WTC11 (cell line): ENCODE measurements at regions not wholly inside any gene's neighbourhood (a gene's known extent, or its start where the extent isn't known, plus 50 kb on each side); places are given as distances from the start of the nearest gene placed in this dataset.

ENCODE experiments used
- ATAC-seq: fragments of 200-7000 bp; cut with Tn5 transposase; 2 replicates; pipeline ENCODE4 v1.10.0; 2021; ENCODE audit warnings: mild to moderate bottlenecking, moderate library complexity
- CTCF ChIA-PET: fragments of 300-600 bp; sonication (Branson Sonifier 250); formaldehyde crosslinking; loops from one replicate; lab custom pipeline; 2021; ENCODE audit warnings: antibody characterized with exemption; lab: Charles Lee
- POLR2A ChIA-PET: fragments of 350-600 bp; sonication (Branson Sonifier 250); formaldehyde crosslinking; loops from one replicate; lab custom pipeline; 2021; ENCODE audit warnings: antibody characterized with exemption; lab: Charles Lee
- DNase-seq: peaks from one replicate; pipeline ENCODE4 v3.0.0; 2021; ENCODE audit warnings: low spot score
- H3K27ac Mint-ChIP-seq: 2 replicates; pipeline ENCODE4 v1.8.0; 2021; ENCODE audit warnings: mixed read lengths
- H3K27me3 Mint-ChIP-seq: 2 replicates; pipeline ENCODE4 v1.8.0; 2021; ENCODE audit warnings: low read depth, mild to moderate bottlenecking, moderate library complexity, mixed read lengths
- H3K36me3 Mint-ChIP-seq: 2 replicates; pipeline ENCODE4 v1.8.0; 2021; ENCODE audit warnings: mixed read lengths
- H3K4me1 Mint-ChIP-seq: 2 replicates; pipeline ENCODE4 v1.8.0; 2022; ENCODE audit warnings: mixed read lengths
- H3K4me3 Mint-ChIP-seq: 2 replicates; pipeline ENCODE4 v1.8.0; 2021; ENCODE audit warnings: mild to moderate bottlenecking, moderate library complexity, mixed read lengths
- H3K9me3 Mint-ChIP-seq: 2 replicates; pipeline ENCODE4 v1.8.0; 2021; ENCODE audit warnings: mixed read lengths
- ATF1 ChIP-seq: sonication (generic); formaldehyde crosslinking; IDR thresholded peaks from 2 replicates; pipeline ENCODE4 v1.8.1; 2023; ENCODE audit warnings: mild to moderate bottlenecking, moderate library complexity, missing genetic modification reagents
- EMX1 ChIP-seq: fragments of 250-450 bp; sonication (Bioruptor Pico); IDR thresholded peaks from 2 replicates; pipeline ENCODE4 v1.8.0; 2021; ENCODE audit warnings: mild to moderate bottlenecking
- FOXJ3 ChIP-seq: sonication (generic); formaldehyde crosslinking; IDR thresholded peaks from 2 replicates; pipeline ENCODE4 v1.9.0; 2021; ENCODE audit warnings: missing genetic modification reagents, mild to moderate bottlenecking, borderline replicate concordance
- GRHL2 ChIP-seq: fragments of 250-450 bp; sonication (Bioruptor Pico); IDR thresholded peaks from 2 replicates; pipeline ENCODE4 v1.8.0; 2022; ENCODE audit warnings: mild to moderate bottlenecking, moderate library complexity; ENCODE audit not compliant: insufficient replicate concordance, severe bottlenecking
- HMGA2 ChIP-seq: fragments of 250-450 bp; sonication (Bioruptor Pico); IDR thresholded peaks from 2 replicates; pipeline ENCODE4 v1.4.0; 2021; ENCODE audit warnings: mild to moderate bottlenecking, moderate library complexity
- JAZF1 ChIP-seq: fragments of 250-450 bp; sonication (Bioruptor Pico); IDR thresholded peaks from 2 replicates; pipeline ENCODE4 v1.9.0; 2021; ENCODE audit warnings: moderate library complexity, mild to moderate bottlenecking, inconsistent platforms
- JUN ChIP-seq: sonication (generic); formaldehyde crosslinking; IDR thresholded peaks from 2 replicates; pipeline ENCODE4 v1.8.0; 2023; ENCODE audit warnings: mild to moderate bottlenecking, missing genetic modification reagents
- KAT7 ChIP-seq: sonication (generic); formaldehyde crosslinking; IDR thresholded peaks from 2 replicates; pipeline ENCODE4 v1.8.1; 2023; ENCODE audit warnings: missing genetic modification reagents, mild to moderate bottlenecking, borderline replicate concordance
- MXD4 ChIP-seq: fragments of 250-450 bp; sonication (Bioruptor Pico); IDR thresholded peaks from 2 replicates; pipeline ENCODE4 v1.8.0; 2021; ENCODE audit warnings: mild to moderate bottlenecking, moderate library complexity, borderline replicate concordance
- MYBL2 ChIP-seq: sonication (generic); formaldehyde crosslinking; IDR thresholded peaks from 2 replicates; pipeline ENCODE4 v1.8.1; 2023; ENCODE audit warnings: mild to moderate bottlenecking, moderate library complexity, missing genetic modification reagents
- NFE2L1 ChIP-seq: sonication (generic); formaldehyde crosslinking; IDR thresholded peaks from 2 replicates; pipeline ENCODE4 v1.8.1; 2023; ENCODE audit warnings: missing genetic modification reagents
- NFYB ChIP-seq: sonication (generic); formaldehyde crosslinking; conservative IDR thresholded peaks from 2 replicates; pipeline ENCODE4 v1.8.0; 2022; ENCODE audit warnings: low read depth, missing genetic modification reagents
- NR3C1 ChIP-seq: sonication (generic); formaldehyde crosslinking; conservative IDR thresholded peaks from 2 replicates; pipeline ENCODE4 v1.8.1; 2023; ENCODE audit warnings: low read depth, mild to moderate bottlenecking, missing genetic modification reagents
- SMAD4 ChIP-seq: sonication (generic); formaldehyde crosslinking; IDR thresholded peaks from 2 replicates; pipeline ENCODE4 v1.8.0; 2022; ENCODE audit warnings: mild to moderate bottlenecking, missing genetic modification reagents
- ZBTB21 ChIP-seq: sonication (generic); formaldehyde crosslinking; IDR thresholded peaks from 2 replicates; pipeline ENCODE4 v1.8.1; 2023; ENCODE audit warnings: mild to moderate bottlenecking, missing genetic modification reagents, borderline replicate concordance
- ZNF121 ChIP-seq: sonication (generic); formaldehyde crosslinking; IDR thresholded peaks from 2 replicates; pipeline ENCODE4 v1.8.0; 2023; ENCODE audit warnings: missing genetic modification reagents
- ZNF263 ChIP-seq: sonication (generic); formaldehyde crosslinking; IDR thresholded peaks from 2 replicates; pipeline ENCODE4 v1.8.1; 2022; ENCODE audit warnings: low read depth, mild to moderate bottlenecking, moderate library complexity, missing genetic modification reagents
- ZNF423 ChIP-seq: fragments of 250-450 bp; sonication (Bioruptor Pico); IDR thresholded peaks from 2 replicates; pipeline ENCODE4 v2.1.2; 2022; ENCODE audit warnings: mild to moderate bottlenecking, moderate library complexity
- ZNF532 ChIP-seq: fragments of 250-450 bp; sonication (Bioruptor Pico); IDR thresholded peaks from 2 replicates; pipeline ENCODE4 v1.9.0; 2021; ENCODE audit warnings: mild to moderate bottlenecking, borderline replicate concordance
- ZNF671 ChIP-seq: fragments of 250-450 bp; sonication (Bioruptor Pico); IDR thresholded peaks from 2 replicates; pipeline ENCODE4 v1.8.0; 2021; ENCODE audit warnings: mild to moderate bottlenecking
- TF ChIP-seq, protein P1 (sequence below): sonication (generic); formaldehyde crosslinking; IDR thresholded peaks from 2 replicates; pipeline ENCODE4 v1.8.0; 2023; ENCODE audit warnings: mild to moderate bottlenecking, missing genetic modification reagents
- TF ChIP-seq, protein P2 (sequence below): sonication (generic); formaldehyde crosslinking; IDR thresholded peaks from 2 replicates; pipeline ENCODE4 v1.8.0; 2022; ENCODE audit warnings: mild to moderate bottlenecking, missing genetic modification reagents
- TF ChIP-seq, protein P3 (sequence below): sonication (generic); formaldehyde crosslinking; conservative IDR thresholded peaks from 2 replicates; pipeline ENCODE4 v1.8.1; 2022; ENCODE audit warnings: mild to moderate bottlenecking, missing genetic modification reagents

DNA sequence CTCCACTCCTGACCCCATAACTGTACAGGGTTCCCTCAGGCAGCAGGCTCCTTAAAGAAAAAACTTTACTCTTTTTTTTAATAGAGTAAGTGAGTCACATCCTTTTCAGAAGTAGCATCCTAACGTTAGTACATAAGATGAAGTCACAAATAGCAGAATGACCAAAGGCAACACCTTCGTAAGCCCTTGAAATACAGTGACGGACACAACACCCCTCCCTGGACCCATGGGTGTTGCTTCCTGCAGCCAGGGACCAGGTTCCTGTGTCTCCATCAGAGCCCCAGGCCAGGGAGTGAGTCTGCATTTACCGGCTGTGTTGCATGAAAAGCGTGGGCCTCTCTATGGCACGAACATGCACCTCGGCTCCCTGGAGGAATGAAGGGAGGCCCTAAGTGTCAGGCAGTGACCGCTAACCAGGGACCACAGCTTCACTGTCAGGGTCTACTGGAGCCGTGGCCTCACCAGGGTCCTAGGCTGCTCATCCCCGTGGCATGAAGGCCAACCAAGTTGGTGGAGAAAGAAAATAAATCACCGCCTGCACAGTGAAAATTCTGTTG is 340.0 kb upstream of the SFSWAP start:
- no peak overlapping the region for H3K27ac Mint-ChIP-seq
- H3K4me1 Mint-ChIP-seq = no peaks in the 10 kb centered on the region
- no peak for TF ChIP-seq MYBL2 (CRISPR knock-in tag)
- TF ChIP-seq ZNF121 = no peak
- TF ChIP-seq, protein P1, sequence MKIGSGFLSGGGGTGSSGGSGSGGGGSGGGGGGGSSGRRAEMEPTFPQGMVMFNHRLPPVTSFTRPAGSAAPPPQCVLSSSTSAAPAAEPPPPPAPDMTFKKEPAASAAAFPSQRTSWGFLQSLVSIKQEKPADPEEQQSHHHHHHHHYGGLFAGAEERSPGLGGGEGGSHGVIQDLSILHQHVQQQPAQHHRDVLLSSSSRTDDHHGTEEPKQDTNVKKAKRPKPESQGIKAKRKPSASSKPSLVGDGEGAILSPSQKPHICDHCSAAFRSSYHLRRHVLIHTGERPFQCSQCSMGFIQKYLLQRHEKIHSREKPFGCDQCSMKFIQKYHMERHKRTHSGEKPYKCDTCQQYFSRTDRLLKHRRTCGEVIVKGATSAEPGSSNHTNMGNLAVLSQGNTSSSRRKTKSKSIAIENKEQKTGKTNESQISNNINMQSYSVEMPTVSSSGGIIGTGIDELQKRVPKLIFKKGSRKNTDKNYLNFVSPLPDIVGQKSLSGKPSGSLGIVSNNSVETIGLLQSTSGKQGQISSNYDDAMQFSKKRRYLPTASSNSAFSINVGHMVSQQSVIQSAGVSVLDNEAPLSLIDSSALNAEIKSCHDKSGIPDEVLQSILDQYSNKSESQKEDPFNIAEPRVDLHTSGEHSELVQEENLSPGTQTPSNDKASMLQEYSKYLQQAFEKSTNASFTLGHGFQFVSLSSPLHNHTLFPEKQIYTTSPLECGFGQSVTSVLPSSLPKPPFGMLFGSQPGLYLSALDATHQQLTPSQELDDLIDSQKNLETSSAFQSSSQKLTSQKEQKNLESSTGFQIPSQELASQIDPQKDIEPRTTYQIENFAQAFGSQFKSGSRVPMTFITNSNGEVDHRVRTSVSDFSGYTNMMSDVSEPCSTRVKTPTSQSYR (CRISPR knock-in tag) = no peak
- TF ChIP-seq FOXJ3 (CRISPR knock-in tag) = no peak
- TF ChIP-seq, protein P2, sequence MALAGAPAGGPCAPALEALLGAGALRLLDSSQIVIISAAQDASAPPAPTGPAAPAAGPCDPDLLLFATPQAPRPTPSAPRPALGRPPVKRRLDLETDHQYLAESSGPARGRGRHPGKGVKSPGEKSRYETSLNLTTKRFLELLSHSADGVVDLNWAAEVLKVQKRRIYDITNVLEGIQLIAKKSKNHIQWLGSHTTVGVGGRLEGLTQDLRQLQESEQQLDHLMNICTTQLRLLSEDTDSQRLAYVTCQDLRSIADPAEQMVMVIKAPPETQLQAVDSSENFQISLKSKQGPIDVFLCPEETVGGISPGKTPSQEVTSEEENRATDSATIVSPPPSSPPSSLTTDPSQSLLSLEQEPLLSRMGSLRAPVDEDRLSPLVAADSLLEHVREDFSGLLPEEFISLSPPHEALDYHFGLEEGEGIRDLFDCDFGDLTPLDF (CRISPR knock-in tag) = no peak
- TF ChIP-seq NFYB (CRISPR knock-in tag) = no peak
- no peak for TF ChIP-seq SMAD4 (CRISPR knock-in tag)
- TF ChIP-seq KAT7 = no peak
- TF ChIP-seq ZNF423 (CRISPR knock-in tag) = no peak
- no peak for TF ChIP-seq EMX1 (CRISPR knock-in tag)
- TF ChIP-seq ZNF671 (CRISPR knock-in tag) = no peak
- TF ChIP-seq, protein P3, sequence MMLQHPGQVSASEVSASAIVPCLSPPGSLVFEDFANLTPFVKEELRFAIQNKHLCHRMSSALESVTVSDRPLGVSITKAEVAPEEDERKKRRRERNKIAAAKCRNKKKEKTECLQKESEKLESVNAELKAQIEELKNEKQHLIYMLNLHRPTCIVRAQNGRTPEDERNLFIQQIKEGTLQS = no peak
- TF ChIP-seq JAZF1 (CRISPR knock-in tag) = no peak
- TF ChIP-seq GRHL2 (CRISPR knock-in tag) = no peak
- no peak for TF ChIP-seq ZBTB21 (CRISPR knock-in tag)
- H3K9me3 Mint-ChIP-seq = no peaks in the 10 kb centered on the region
- ChIA-PET CTCF (no interaction called here), POLR2A (no interaction called here)
- ATAC-seq (no peak), DNase-seq (no peak)
- H3K36me3 Mint-ChIP-seq = no peaks in the 10 kb centered on the region
- H3K4me3 Mint-ChIP-seq = no peak overlapping the region
- H3K27me3 Mint-ChIP-seq = 0 out of 2 replicates have a peak, but pooled peaks cover 2% of the 10 kb centered on the region

DNA sequence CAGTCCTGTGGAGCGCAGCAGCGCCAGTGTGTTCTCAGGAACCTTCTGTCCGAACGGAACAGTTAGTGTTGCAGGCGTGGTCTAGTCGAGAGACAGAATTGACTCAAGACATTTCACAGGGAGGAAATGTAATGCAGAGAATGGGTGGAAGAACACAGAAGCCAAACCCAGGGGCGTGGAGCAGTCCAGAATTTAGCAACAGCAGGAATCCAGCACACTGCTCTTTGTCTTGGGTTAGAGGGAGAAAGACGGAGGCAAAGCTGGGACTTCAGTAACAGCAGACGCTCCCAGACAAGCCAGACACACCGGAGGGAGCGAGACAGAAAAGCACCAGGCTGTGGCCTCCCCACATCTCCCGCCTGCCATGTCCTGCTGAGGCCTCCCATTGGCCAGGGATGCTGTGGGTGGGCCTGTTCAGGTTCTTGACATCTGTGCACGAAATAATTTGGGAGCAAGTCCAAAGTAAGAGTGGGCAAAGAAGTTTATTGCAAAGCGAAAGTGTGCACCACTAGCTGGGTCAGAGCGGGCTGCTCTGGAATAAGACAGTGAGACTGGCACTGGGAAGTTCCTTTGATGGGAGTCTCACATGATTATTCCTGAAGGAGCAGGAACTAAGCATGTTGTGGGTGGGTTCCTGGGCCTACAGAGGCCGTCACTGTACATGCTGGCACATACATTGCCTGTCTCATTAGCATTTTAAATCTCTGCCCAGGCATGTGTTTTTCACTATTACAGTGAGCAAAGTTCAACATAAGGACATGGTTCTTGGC is 339.3 kb upstream of the SFSWAP start:
- H3K9me3 Mint-ChIP-seq = peaks cover 1% of the 10 kb centered on the region; the same call in 1 of the 2 replicates
- ATAC-seq (no peak), DNase-seq (no peak)
- no peaks in the 10 kb centered on the region for H3K36me3 Mint-ChIP-seq
- H3K4me1 Mint-ChIP-seq = no peaks in the 10 kb centered on the region
- no peak overlapping the region for H3K27ac Mint-ChIP-seq
- CTCF ChIA-PET = no interaction called here
- H3K27me3 Mint-ChIP-seq = 0 out of 2 replicates have a peak, but pooled peaks cover 2% of the 10 kb centered on the region
- no peak overlapping the region for H3K4me3 Mint-ChIP-seq
- POLR2A ChIA-PET = no interaction called here
- TF ChIP-seq NFYB (CRISPR knock-in tag) (no peak), ZNF532 (CRISPR knock-in tag) (no peak), JAZF1 (CRISPR knock-in tag) (no peak), HMGA2 (CRISPR knock-in tag) (no peak), NFE2L1 (CRISPR knock-in tag) (no peak), MXD4 (CRISPR knock-in tag) (no peak), NR3C1 (CRISPR knock-in tag) (no peak), ZNF263 (CRISPR knock-in tag) (no peak), JUN (CRISPR knock-in tag) (no peak), ATF1 (CRISPR knock-in tag) (no peak), FOXJ3 (CRISPR knock-in tag) (no peak)
- TF ChIP-seq, protein P1 (CRISPR knock-in tag) = no peak
